ENCODE measurements at regions not wholly inside any gene's neighbourhood (a gene's known extent, or its start where the extent isn't known, plus 50 kb on each side); places are given as distances from the start of the nearest gene placed in this dataset.

DNA sequence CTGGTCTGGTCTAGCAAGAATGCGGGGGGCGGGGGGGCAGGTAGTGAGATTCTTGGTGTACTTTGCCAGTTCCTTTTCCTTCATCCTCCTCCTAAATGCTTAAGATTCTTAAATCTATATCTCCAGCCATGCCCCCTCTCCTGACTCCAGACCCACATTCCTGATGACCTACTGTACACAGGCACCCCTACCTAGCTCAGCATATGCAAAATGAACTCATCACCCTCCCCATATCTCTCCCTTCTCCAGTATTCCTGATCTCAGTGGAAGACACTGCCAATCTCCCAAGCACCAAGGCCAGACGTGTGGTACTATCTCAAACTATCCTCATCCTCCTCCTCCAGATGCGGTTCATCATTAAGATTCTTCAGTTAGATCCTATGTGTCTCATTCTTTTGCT lies 215.8 kb downstream of the SPTSSA start (continued):
- TF ChIP-seq, protein P1, sequence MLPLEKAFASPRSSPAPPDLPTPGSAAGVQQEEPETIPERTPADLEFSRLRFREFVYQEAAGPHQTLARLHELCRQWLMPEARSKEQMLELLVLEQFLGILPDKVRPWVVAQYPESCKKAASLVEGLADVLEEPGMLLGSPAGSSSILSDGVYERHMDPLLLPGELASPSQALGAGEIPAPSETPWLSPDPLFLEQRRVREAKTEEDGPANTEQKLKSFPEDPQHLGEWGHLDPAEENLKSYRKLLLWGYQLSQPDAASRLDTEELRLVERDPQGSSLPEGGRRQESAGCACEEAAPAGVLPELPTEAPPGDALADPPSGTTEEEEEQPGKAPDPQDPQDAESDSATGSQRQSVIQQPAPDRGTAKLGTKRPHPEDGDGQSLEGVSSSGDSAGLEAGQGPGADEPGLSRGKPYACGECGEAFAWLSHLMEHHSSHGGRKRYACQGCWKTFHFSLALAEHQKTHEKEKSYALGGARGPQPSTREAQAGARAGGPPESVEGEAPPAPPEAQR (CRISPR knock-in tag; IDR thresholded peaks at IDR 0.05) = no peak
- TF ChIP-seq, protein P2, sequence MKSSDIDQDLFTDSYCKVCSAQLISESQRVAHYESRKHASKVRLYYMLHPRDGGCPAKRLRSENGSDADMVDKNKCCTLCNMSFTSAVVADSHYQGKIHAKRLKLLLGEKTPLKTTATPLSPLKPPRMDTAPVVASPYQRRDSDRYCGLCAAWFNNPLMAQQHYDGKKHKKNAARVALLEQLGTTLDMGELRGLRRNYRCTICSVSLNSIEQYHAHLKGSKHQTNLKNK (CRISPR knock-in tag; IDR thresholded peaks at IDR 0.05) = no peak
- TF ChIP-seq, protein P3, sequence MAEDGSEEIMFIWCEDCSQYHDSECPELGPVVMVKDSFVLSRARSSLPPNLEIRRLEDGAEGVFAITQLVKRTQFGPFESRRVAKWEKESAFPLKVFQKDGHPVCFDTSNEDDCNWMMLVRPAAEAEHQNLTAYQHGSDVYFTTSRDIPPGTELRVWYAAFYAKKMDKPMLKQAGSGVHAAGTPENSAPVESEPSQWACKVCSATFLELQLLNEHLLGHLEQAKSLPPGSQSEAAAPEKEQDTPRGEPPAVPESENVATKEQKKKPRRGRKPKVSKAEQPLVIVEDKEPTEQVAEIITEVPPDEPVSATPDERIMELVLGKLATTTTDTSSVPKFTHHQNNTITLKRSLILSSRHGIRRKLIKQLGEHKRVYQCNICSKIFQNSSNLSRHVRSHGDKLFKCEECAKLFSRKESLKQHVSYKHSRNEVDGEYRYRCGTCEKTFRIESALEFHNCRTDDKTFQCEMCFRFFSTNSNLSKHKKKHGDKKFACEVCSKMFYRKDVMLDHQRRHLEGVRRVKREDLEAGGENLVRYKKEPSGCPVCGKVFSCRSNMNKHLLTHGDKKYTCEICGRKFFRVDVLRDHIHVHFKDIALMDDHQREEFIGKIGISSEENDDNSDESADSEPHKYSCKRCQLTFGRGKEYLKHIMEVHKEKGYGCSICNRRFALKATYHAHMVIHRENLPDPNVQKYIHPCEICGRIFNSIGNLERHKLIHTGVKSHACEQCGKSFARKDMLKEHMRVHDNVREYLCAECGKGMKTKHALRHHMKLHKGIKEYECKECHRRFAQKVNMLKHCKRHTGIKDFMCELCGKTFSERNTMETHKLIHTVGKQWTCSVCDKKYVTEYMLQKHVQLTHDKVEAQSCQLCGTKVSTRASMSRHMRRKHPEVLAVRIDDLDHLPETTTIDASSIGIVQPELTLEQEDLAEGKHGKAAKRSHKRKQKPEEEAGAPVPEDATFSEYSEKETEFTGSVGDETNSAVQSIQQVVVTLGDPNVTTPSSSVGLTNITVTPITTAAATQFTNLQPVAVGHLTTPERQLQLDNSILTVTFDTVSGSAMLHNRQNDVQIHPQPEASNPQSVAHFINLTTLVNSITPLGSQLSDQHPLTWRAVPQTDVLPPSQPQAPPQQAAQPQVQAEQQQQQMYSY (CRISPR knock-in tag; IDR thresholded peaks at IDR 0.05) = no peak
- TF ChIP-seq, protein P4, sequence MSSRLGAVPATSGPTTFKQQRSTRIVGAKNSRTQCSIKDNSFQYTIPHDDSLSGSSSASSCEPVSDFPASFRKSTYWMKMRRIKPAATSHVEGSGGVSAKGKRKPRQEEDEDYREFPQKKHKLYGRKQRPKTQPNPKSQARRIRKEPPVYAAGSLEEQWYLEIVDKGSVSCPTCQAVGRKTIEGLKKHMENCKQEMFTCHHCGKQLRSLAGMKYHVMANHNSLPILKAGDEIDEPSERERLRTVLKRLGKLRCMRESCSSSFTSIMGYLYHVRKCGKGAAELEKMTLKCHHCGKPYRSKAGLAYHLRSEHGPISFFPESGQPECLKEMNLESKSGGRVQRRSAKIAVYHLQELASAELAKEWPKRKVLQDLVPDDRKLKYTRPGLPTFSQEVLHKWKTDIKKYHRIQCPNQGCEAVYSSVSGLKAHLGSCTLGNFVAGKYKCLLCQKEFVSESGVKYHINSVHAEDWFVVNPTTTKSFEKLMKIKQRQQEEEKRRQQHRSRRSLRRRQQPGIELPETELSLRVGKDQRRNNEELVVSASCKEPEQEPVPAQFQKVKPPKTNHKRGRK (CRISPR knock-in tag; IDR thresholded peaks at IDR 0.05; ENCODE audit: borderline replicate concordance) = no peak
- no peak for TF ChIP-seq MYBL2 (CRISPR knock-in tag; IDR thresholded peaks at IDR 0.05)
- TF ChIP-seq, protein P5, sequence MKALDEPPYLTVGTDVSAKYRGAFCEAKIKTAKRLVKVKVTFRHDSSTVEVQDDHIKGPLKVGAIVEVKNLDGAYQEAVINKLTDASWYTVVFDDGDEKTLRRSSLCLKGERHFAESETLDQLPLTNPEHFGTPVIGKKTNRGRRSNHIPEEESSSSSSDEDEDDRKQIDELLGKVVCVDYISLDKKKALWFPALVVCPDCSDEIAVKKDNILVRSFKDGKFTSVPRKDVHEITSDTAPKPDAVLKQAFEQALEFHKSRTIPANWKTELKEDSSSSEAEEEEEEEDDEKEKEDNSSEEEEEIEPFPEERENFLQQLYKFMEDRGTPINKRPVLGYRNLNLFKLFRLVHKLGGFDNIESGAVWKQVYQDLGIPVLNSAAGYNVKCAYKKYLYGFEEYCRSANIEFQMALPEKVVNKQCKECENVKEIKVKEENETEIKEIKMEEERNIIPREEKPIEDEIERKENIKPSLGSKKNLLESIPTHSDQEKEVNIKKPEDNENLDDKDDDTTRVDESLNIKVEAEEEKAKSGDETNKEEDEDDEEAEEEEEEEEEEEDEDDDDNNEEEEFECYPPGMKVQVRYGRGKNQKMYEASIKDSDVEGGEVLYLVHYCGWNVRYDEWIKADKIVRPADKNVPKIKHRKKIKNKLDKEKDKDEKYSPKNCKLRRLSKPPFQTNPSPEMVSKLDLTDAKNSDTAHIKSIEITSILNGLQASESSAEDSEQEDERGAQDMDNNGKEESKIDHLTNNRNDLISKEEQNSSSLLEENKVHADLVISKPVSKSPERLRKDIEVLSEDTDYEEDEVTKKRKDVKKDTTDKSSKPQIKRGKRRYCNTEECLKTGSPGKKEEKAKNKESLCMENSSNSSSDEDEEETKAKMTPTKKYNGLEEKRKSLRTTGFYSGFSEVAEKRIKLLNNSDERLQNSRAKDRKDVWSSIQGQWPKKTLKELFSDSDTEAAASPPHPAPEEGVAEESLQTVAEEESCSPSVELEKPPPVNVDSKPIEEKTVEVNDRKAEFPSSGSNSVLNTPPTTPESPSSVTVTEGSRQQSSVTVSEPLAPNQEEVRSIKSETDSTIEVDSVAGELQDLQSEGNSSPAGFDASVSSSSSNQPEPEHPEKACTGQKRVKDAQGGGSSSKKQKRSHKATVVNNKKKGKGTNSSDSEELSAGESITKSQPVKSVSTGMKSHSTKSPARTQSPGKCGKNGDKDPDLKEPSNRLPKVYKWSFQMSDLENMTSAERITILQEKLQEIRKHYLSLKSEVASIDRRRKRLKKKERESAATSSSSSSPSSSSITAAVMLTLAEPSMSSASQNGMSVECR (CRISPR knock-in tag; IDR thresholded peaks at IDR 0.05; ENCODE audit: borderline replicate concordance) = no peak
- TF ChIP-seq, protein P6, sequence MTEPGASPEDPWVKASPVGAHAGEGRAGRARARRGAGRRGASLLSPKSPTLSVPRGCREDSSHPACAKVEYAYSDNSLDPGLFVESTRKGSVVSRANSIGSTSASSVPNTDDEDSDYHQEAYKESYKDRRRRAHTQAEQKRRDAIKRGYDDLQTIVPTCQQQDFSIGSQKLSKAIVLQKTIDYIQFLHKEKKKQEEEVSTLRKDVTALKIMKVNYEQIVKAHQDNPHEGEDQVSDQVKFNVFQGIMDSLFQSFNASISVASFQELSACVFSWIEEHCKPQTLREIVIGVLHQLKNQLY (CRISPR knock-in tag; IDR thresholded peaks at IDR 0.05) = no peak
- TF ChIP-seq, protein P7, sequence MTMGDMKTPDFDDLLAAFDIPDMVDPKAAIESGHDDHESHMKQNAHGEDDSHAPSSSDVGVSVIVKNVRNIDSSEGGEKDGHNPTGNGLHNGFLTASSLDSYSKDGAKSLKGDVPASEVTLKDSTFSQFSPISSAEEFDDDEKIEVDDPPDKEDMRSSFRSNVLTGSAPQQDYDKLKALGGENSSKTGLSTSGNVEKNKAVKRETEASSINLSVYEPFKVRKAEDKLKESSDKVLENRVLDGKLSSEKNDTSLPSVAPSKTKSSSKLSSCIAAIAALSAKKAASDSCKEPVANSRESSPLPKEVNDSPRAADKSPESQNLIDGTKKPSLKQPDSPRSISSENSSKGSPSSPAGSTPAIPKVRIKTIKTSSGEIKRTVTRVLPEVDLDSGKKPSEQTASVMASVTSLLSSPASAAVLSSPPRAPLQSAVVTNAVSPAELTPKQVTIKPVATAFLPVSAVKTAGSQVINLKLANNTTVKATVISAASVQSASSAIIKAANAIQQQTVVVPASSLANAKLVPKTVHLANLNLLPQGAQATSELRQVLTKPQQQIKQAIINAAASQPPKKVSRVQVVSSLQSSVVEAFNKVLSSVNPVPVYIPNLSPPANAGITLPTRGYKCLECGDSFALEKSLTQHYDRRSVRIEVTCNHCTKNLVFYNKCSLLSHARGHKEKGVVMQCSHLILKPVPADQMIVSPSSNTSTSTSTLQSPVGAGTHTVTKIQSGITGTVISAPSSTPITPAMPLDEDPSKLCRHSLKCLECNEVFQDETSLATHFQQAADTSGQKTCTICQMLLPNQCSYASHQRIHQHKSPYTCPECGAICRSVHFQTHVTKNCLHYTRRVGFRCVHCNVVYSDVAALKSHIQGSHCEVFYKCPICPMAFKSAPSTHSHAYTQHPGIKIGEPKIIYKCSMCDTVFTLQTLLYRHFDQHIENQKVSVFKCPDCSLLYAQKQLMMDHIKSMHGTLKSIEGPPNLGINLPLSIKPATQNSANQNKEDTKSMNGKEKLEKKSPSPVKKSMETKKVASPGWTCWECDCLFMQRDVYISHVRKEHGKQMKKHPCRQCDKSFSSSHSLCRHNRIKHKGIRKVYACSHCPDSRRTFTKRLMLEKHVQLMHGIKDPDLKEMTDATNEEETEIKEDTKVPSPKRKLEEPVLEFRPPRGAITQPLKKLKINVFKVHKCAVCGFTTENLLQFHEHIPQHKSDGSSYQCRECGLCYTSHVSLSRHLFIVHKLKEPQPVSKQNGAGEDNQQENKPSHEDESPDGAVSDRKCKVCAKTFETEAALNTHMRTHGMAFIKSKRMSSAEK (CRISPR knock-in tag; IDR thresholded peaks at IDR 0.05; ENCODE audit: borderline replicate concordance) = no peak
- no peak for TF ChIP-seq CBFB (CRISPR knock-in tag; IDR thresholded peaks at IDR 0.05; ENCODE audit: low read depth)
- TF ChIP-seq NFYB (CRISPR knock-in tag; conservative IDR thresholded peaks at IDR 0.05; ENCODE audit: low read depth) = no peak
- no peak for TF ChIP-seq SOX15 (CRISPR knock-in tag; IDR thresholded peaks at IDR 0.05)
